ENCODE measurements at regions not wholly inside any gene's neighbourhood (a gene's known extent, or its start where the extent isn't known, plus 50 kb on each side); places are given as distances from the start of the nearest gene placed in this dataset.

DNA sequence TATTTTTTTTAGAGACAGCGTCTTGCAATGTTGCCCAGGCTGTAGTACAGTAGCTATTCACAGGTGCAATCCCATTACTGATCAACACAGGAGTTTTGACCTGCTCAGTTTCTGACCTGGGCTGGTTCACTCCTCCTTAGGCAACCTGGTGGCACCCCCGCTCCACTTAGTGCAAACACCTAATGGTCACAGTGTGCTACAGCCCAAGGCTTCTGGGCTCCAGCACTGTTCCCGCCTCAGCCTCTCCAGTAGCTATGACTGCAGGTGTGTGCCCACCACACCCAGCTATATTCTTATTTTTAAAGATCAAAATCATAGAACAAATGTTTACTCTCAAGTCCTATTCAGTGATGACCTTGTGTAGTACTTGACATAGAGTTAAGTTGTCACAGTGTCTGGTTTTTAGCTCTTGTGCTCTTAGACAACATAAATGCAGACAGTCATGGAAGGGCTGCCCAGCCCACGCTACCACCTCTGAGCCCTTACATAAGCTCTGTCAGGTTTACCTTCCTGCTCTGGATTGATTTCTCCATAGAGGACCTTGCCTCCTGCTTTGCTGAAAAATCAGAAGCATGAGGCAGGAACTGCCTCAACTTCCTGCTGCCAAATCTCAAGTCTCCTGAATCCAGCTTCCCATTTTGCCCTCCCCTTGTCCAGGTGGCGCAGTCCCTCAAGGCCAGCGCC is 82.2 kb upstream of the SLC1A4 start:
- TF ChIP-seq ZNF274 (IDR thresholded peaks at IDR 0.05; ENCODE audit: borderline replicate concordance, extremely low read depth, low read length) (no peak), BRCA1 (IDR thresholded peaks at IDR 0.05; ENCODE audit: low read depth, low read length) (no peak), HDAC6 (IDR thresholded peaks at IDR 0.05; ENCODE audit: low read depth, low read length) (no peak), JUN (IDR thresholded peaks at IDR 0.05; ENCODE audit: low read depth, low read length) (no peak), CEBPB (IDR thresholded peaks at IDR 0.05; ENCODE audit: low read depth, low read length) (no peak), POLR2AphosphoS5 (IDR thresholded peaks at IDR 0.05; ENCODE audit: low read depth, low read length) (no peak), POLR2A (IDR thresholded peaks at IDR 0.05; ENCODE audit: control extremely low read depth in 1 of 2, low read depth in 2 of 2, low read length in 2 of 2) (no peak), GABPA (IDR thresholded peaks at IDR 0.05; ENCODE audit: borderline replicate concordance, insufficient read depth, low read length) (no peak), TBP (IDR thresholded peaks at IDR 0.05; ENCODE audit: low read depth, low read length) (no peak), SIN3A (conservative IDR thresholded peaks at IDR 0.05 in 1 of 2, IDR thresholded peaks at IDR 0.05 in 1 of 2; ENCODE audit: low read depth in 1 of 2, low read length in 2 of 2) (no peak), TAF1 (IDR thresholded peaks at IDR 0.05; ENCODE audit: low read depth, low read length) (no peak)
- TF ChIP-seq, protein P1, sequence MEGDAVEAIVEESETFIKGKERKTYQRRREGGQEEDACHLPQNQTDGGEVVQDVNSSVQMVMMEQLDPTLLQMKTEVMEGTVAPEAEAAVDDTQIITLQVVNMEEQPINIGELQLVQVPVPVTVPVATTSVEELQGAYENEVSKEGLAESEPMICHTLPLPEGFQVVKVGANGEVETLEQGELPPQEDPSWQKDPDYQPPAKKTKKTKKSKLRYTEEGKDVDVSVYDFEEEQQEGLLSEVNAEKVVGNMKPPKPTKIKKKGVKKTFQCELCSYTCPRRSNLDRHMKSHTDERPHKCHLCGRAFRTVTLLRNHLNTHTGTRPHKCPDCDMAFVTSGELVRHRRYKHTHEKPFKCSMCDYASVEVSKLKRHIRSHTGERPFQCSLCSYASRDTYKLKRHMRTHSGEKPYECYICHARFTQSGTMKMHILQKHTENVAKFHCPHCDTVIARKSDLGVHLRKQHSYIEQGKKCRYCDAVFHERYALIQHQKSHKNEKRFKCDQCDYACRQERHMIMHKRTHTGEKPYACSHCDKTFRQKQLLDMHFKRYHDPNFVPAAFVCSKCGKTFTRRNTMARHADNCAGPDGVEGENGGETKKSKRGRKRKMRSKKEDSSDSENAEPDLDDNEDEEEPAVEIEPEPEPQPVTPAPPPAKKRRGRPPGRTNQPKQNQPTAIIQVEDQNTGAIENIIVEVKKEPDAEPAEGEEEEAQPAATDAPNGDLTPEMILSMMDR (IDR thresholded peaks at IDR 0.05; ENCODE audit: control extremely low read depth in 1 of 3, insufficient read depth in 1 of 3, low read depth in 1 of 3, low read length in 3 of 3) = no peak
- TF ChIP-seq, protein P2, sequence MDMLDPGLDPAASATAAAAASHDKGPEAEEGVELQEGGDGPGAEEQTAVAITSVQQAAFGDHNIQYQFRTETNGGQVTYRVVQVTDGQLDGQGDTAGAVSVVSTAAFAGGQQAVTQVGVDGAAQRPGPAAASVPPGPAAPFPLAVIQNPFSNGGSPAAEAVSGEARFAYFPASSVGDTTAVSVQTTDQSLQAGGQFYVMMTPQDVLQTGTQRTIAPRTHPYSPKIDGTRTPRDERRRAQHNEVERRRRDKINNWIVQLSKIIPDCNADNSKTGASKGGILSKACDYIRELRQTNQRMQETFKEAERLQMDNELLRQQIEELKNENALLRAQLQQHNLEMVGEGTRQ (IDR thresholded peaks at IDR 0.05; ENCODE audit: low read length) = no peak

All from H1 (cell line).